Stomach (tissue), 8 donors: ENCODE measurements at regions not wholly inside any gene's neighbourhood (a gene's known extent, or its start where the extent isn't known, plus 50 kb on each side); places are given as distances from the start of the nearest gene placed in this dataset.

Experiments
- DNase-seq, 2 donors: peaks; one replicate each; pipeline versions ENCODE4 v3.0.0 to v3.0.0-alpha.2; 2013 to 2019
- H3K27ac ChIP-seq, 5 donors: fragments of 200-600 bp in 4 of 5; sonication (generic) in 4 of 5; one replicate each; pipeline ENCODE4 v1.5.1; 2013 to 2019; ENCODE audit warnings: mild to moderate bottlenecking in 1 of 5, moderate library complexity in 1 of 5
- H3K27me3 ChIP-seq, 3 donors: fragments of 200-600 bp; sonication (generic); one replicate each; pipeline ENCODE4 v1.5.1; 2017 to 2019; ENCODE audit warnings: mixed run types in 1 of 3
- H3K36me3 ChIP-seq, 4 donors: fragments of 200-600 bp; sonication (generic); 1 replicate in 3 of 4; 2 replicates in 1 of 4; pipeline ENCODE4 v1.5.1; 2016 to 2019
- H3K4me1 ChIP-seq, 4 donors: fragments of 200-600 bp; sonication (generic); one replicate each; pipeline ENCODE4 v1.5.1; 2016 to 2019
- H3K4me3 ChIP-seq, 4 donors: fragments of 200-600 bp; sonication (generic) in 3 of 4; one replicate each; pipeline ENCODE4 v1.5.1; 2016 to 2019; ENCODE audit warnings: mild to moderate bottlenecking in 1 of 4
- H3K9me3 ChIP-seq, 4 donors: fragments of 200-600 bp; sonication (generic); one replicate each; pipeline ENCODE4 v1.5.1; 2016 to 2019
- EP300 ChIP-seq: sonication (generic); formaldehyde crosslinking; IDR thresholded peaks from one replicate; pipeline ENCODE4 v1.6.1; 2017; ENCODE audit warnings: antibody characterized with exemption
- POLR2A ChIP-seq, 4 donors: fragments of 450-650 bp; IDR thresholded peaks; one replicate each; pipeline ENCODE4 v1.6.1; 2016; ENCODE audit warnings: antibody characterized with exemption in 4 of 4, control low read depth in 2 of 4, mild to moderate bottlenecking in 1 of 4, moderate library complexity in 1 of 4
- POLR2AphosphoS5 ChIP-seq, 3 donors: sonication (generic); formaldehyde crosslinking; IDR thresholded peaks; one replicate each; pipeline ENCODE4 v1.6.1; 2016; ENCODE audit warnings: antibody characterized with exemption in 3 of 3
- WGBS, 5 donors: extraction: QIAGEN DNeasy Blood & Tissue Kit in 3 of 5; methylation state at CpG; one replicate each; pipeline versions ENCODE4 v1.1.5 to v1.1.7; 2013 to 2018; 5-methylcytosine and 5-hydroxymethylcytosine counted together
- intact Hi-C: fragments of 100-400 bp; cut with DNase I; formaldehyde crosslinking; loops from one replicate; pipeline ENCODE4 v1.15.1; 2023; ENCODE audit warnings: low total_unique reads
- TF ChIP-seq, protein P1 (sequence below), 7 experiments: fragments of 450-650 bp in 4 of 7; fragments of 200-600 bp in 3 of 7; sonication (generic) in 3 of 7; IDR thresholded peaks; one replicate each; pipeline ENCODE4 v1.5.1; 2016 to 2019; ENCODE audit warnings: antibody characterized with exemption in 7 of 7, control low read depth in 2 of 7, mild to moderate bottlenecking in 1 of 7
- donor health status: healthy with polysubstance abuse.
- donor health status: Bipolar disorder and iron deficiency.
- donor health status: healthy.

DNA sequence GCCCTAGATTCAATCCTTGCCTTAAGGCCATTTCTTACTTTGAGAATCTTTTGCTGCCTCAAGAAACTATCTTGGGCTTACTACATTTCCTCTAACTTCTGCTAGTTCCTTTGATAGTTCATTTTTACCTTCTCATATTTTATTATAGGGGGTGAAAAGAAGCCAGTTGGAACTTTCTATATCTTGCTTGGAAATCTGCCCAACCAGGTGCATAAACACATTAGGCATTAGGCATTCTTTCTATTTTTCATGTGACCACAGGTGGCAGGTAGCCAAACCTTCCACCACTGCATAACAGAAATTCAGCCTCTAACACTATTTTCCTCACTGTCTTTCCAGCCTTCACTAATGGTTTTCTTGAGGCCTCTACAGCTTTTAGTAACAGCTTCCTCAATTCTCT is 300.0 kb upstream of the SP8 start:
- DNase-seq: peak; percentile 69 to 85
- H3K27me3 ChIP-seq: no peaks in the 10 kb centered on the region
- no peaks in the 10 kb centered on the region for H3K36me3 ChIP-seq
- H3K4me1 ChIP-seq: peaks cover 0 to 5% (median 0%) of the 10 kb centered on the region in 4 donors
- peaks cover 0 to 6% (median 1%) of the 10 kb centered on the region in 4 donors for H3K9me3 ChIP-seq
- intact Hi-C loops: no loop called here
- H3K27ac ChIP-seq: peak overlapping the region in 1 of 5 donors; percentile 35
- no peak for TF ChIP-seq EP300
- TF ChIP-seq, protein P1, sequence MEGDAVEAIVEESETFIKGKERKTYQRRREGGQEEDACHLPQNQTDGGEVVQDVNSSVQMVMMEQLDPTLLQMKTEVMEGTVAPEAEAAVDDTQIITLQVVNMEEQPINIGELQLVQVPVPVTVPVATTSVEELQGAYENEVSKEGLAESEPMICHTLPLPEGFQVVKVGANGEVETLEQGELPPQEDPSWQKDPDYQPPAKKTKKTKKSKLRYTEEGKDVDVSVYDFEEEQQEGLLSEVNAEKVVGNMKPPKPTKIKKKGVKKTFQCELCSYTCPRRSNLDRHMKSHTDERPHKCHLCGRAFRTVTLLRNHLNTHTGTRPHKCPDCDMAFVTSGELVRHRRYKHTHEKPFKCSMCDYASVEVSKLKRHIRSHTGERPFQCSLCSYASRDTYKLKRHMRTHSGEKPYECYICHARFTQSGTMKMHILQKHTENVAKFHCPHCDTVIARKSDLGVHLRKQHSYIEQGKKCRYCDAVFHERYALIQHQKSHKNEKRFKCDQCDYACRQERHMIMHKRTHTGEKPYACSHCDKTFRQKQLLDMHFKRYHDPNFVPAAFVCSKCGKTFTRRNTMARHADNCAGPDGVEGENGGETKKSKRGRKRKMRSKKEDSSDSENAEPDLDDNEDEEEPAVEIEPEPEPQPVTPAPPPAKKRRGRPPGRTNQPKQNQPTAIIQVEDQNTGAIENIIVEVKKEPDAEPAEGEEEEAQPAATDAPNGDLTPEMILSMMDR (IDR thresholded peaks at IDR 0.05): no peak
- TF ChIP-seq POLR2A (IDR thresholded peaks at IDR 0.05): no peak
- no peak for TF ChIP-seq POLR2AphosphoS5 (IDR thresholded peaks at IDR 0.05)
- H3K4me3 ChIP-seq: no peak overlapping the region

DNA sequence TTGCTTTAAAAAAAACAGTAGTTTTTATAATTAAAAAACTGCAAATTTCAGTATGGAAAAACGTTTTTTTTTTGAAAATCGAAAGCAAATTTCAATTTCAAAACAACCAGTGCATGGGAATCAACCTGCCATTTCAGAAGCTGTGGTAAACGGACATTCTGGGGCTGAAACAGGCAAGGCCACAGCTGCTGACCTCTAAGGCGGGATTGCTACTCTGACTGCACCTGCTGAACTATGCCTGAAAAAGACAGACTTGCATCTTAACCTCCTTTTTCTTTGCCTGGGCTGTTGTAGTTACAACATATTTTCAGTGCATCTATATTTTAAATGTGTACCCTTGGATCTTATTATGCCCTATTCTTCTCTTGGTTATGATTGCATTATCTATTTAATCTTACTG is 303.0 kb upstream of the SP8 start:
- Histone ChIP-seq H3K4me3 (no peak overlapping the region), H3K4me1 (peaks cover 0 to 6% (median 2%) of the 10 kb centered on the region in 4 donors), H3K9me3 (peaks cover 0 to 6% (median 1%) of the 10 kb centered on the region in 4 donors), H3K36me3 (no peaks in the 10 kb centered on the region), H3K27ac (no peak overlapping the region), H3K27me3 (no peaks in the 10 kb centered on the region)
- DNase-seq: no peak
- intact Hi-C loops: no loop called here
- TF ChIP-seq, protein P1 (IDR thresholded peaks at IDR 0.05): no peak
- TF ChIP-seq POLR2A (IDR thresholded peaks at IDR 0.05): no peak
- no peak for TF ChIP-seq POLR2AphosphoS5 (IDR thresholded peaks at IDR 0.05)
- TF ChIP-seq EP300: no peak
- 67 to 72% (median 68%) methylated on average over 4 of the region's 4 CpGs for WGBS, 5 donors

DNA sequence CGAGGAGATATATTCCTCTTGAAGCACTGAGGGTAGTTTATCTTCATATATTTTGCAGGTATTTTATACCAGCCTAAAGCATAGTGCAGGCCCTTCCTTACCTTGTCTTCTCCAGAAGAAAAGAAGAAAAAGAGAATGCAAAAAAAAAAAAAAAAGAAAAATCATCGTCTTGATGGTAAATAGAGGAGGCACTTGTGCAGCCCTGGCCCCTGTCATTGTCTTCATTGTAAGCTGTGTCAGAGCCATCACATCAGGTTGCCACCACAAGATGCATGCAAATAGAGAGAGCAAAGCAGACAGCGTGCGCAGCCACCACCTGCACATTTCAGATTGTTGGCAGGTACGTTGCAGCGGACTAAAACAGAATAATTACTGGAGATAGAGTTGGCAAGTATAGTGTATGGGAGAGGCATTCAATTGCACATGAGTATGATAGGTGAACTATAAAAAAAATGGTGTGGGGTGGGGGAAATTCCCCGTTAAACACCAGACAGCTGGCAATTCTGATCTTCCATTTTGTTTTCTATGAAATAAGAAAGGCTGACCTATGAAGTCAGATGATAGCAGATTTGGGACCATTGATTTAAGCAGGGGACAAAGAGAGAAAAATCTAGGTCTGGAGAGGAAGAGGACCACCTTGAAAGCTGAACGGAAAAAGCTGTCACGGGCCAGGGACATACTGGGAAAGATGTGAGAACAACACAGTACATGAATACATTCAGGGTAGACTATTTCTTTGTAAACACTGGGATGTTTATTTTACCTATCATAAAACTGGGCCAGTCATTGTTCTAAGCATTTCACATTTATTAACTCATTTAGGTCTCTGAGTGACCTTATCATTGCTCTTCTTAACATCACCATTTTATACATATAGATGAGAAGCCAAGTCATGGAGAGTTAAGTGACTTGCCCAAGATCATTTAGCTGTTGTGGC is 306.3 kb upstream of the SP8 start:
- intact Hi-C loops: no loop called here
- WGBS, 5 donors: 44 to 67% (median 55%) methylated on average over 9 of the region's 9 CpGs
- H3K4me3 ChIP-seq: no peak overlapping the region
- H3K27ac ChIP-seq: no peak overlapping the region
- TF ChIP-seq POLR2A (IDR thresholded peaks at IDR 0.05): no peak
- no peak for TF ChIP-seq POLR2AphosphoS5 (IDR thresholded peaks at IDR 0.05)
- TF ChIP-seq, protein P1 (IDR thresholded peaks at IDR 0.05): no peak
- H3K36me3 ChIP-seq: no peaks in the 10 kb centered on the region
- H3K4me1 ChIP-seq: peaks cover 0 to 13% (median 3%) of the 10 kb centered on the region in 4 donors
- no peak for DNase-seq
- no peaks in the 10 kb centered on the region for H3K9me3 ChIP-seq
- no peaks in the 10 kb centered on the region for H3K27me3 ChIP-seq

DNA sequence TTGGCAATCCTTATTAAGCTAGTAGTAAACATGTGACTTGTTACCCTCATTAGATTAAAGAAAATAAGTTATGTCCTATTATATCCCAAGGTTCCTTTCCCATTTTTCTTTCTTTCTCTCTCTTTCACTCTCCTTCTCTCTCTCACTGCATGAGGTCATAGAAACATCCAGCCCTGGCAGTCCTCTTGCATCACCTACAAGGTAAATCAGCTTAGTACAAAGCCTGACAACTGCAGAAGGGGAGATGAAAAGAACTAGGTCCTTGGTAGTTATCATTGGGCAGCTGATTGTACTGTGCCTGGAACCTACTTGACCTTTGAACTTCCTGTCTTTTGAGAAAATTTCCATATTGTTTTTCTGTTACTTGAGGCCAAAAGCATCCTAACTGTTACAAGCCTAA is 307.9 kb upstream of the SP8 start:
- DNase-seq: no peak
- TF ChIP-seq, protein P1 (IDR thresholded peaks at IDR 0.05): no peak
- TF ChIP-seq POLR2AphosphoS5 (IDR thresholded peaks at IDR 0.05) (no peak), POLR2A (IDR thresholded peaks at IDR 0.05) (no peak), EP300 (no peak)
- Histone ChIP-seq H3K4me1 (peaks cover 0 to 13% (median 3%) of the 10 kb centered on the region in 4 donors), H3K27me3 (no peaks in the 10 kb centered on the region), H3K9me3 (no peaks in the 10 kb centered on the region), H3K4me3 (no peak overlapping the region), H3K27ac (no peak overlapping the region), H3K36me3 (no peaks in the 10 kb centered on the region)
- intact Hi-C loops: no loop called here
